SHP77 (cell line): ENCODE measurements at regions not wholly inside any gene's neighbourhood (a gene's known extent, or its start where the extent isn't known, plus 50 kb on each side); places are given as distances from the start of the nearest gene placed in this dataset.

Experiments used
- DNase-seq, 2 experiments: peaks; one replicate each; lab custom pipeline; 2025; lab: John Stamatoyannopoulos, UW

- no peak for DNase-seq
Observed at GRCh38 chr2:222146488-222146887, 152.3 kb downstream of the PAX3 start.

DNA sequence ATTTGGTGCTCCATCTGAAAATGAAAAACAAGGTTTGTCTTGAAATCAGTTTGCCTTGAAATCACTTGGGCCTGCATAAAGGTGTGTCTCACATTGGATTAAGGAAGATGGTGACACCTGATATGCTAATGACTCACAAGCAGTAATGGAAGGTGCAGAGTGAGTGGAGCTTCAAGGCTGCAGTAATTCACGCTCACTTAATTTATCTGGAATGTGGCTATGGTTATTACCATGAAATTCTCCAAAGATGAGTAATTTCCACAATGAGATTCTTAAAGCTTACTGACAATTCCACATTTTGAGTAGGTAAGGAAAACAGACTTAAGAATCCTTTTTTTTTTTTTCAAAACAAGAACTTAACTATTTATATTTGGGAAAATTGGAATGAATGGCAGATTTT, 156.8 kb downstream of the PAX3 start:
- no peak for DNase-seq

GRCh38 chr2:222136106-222136630, 162.6 kb downstream of the PAX3 start:
- no peak for DNase-seq

DNA sequence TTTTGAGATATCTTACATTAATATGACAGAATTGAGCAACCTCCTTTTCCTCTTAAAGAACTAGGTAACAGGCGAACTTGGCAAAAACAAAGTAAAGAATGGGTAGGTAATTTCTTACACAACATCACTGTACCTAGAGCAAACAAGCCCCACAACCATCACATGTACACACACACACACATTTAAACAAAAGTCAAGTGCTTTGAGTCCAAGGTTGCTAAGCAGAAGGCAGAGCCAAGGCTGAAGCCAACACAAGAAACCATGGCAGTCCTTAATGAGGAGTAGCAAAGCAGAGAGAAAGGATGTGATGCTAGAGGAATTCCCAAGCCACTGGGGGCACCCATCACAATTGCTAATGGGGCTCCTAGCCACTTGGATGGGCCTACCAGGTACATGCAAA, 164.1 kb downstream of the PAX3 start:
- no peak for DNase-seq

GRCh38 chr2:222133897-222134296, 164.9 kb downstream of the PAX3 start:
- DNase-seq, result no peak

DNA sequence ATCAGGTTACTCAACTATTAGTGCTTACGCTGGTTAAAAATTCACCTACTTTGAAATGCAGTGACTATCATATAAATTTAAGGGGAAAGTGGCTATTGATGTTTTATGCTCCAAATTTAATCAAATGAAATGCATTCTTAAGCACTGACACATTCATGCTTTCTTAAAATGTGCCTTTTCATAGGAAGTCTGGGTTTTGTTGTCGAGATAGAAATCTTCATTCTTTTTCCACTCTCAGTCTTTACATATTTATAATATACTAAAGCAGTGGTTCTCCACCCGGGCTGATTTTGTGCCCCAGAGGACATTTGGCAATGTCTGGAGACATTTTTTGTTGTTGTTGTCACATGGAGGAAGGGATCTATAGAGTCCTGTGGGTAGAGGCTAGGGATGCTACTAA, 167.9 kb downstream of the PAX3 start:
- DNase-seq, result no peak

DNA sequence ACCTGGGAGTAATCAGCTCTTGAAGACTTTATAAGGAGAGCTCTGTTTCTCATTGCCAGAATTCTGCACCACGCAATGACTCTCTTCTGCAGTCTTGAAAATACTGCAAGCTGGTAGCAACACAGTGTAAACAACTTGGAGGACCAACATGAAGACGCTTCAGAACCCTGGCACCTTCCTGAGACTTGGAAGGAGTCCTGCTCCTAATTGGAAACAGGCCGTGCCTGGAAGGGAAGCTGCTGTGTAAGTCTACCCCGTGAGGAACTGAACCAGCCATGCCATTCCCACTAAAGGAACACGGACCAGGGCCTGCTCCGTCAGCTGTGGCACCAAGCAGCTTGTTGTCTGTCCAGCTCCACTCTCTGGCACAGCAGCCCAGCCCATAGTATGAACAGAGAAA, 171.1 kb downstream of the PAX3 start:
- DNase-seq, result no peak

GRCh38 chr2:222120933-222121332, 177.9 kb downstream of the PAX3 start:
- DNase-seq, result no peak

DNA sequence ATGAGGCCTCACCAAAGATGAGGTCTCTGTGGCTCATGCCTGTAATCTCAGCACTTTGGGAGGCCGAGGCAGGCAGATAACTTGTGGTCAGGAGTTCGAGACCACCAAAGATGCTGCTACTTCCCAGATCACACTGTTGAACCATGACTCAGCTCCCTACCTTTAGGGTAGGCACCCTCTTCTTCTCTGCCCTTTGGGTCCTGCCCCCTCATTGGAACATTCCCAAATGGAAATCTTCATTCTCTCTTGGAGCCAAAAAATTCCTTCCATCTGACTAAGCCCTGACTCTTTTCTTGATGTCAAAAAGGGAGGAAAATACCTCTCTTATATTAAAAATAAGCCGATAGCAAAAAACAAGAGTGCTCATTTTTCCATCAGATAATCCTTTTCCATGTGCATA, 183.5 kb downstream of the PAX3 start:
- DNase-seq, result no peak

- no peak for DNase-seq
Observed at GRCh38 chr2:222108957-222109585, 189.7 kb downstream of the PAX3 start.

DNA sequence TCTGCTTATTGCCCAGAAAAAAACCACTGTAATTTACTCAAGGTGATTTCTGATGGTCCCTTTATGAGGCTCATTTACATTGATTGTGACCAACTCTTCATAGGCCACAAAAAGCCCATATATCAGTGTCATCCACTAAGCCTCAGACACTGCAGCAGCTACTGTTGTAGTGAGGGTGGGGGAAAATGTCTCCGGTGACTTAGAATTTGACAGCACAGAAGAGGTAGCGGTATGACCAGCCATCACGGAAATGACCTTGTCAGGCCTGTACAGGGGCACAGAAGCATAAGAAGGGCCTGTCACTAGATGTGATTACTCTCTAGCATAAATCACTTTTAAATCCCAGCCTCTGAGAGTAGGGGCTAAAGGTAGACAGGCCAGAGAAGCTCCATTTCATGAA, 190.3 kb downstream of the PAX3 start:
- DNase-seq, result no peak

- DNase-seq, result no peak
Observed at GRCh38 chr2:222105046-222105445, 193.8 kb downstream of the PAX3 start.

DNA sequence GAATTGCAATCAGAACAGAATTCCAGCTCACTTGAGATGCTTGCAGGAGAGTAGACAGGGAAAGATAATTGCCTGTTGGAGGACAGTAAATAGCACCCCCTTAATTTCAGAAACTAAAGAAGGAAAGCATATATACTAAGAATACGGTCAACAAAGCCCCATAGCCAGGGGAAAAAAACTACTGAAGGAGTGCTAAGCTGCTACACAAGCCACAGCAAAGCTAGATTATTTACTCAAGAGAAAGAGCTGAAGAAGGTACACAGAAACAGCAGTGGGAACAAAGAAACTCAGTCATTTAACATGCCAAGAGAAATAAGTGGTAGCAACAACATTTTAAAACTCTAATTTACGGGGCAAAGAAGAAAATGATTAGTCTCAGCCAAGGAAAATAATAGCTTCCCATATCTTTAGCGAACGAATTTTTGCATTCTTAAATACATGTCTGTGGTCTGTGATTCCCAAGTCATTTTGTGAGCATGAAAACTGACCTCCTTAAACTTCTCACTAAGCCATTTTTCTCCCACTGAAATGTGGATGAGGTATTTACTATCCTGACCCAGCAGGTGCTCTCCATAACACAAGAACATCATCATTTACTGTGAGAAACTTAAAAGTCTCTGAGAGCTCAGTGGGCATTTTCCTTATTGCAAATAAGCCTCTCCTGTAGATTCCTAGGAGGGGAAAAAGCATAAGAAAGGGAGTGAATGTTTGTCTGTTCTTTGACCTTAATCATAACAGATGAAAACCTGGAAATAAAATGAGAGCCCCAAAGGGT, 196.0 kb downstream of the PAX3 start:
- DNase-seq, result no peak

GRCh38 chr2:222100704-222101699, 197.8 kb downstream of the PAX3 start:
- no peak for DNase-seq

DNA sequence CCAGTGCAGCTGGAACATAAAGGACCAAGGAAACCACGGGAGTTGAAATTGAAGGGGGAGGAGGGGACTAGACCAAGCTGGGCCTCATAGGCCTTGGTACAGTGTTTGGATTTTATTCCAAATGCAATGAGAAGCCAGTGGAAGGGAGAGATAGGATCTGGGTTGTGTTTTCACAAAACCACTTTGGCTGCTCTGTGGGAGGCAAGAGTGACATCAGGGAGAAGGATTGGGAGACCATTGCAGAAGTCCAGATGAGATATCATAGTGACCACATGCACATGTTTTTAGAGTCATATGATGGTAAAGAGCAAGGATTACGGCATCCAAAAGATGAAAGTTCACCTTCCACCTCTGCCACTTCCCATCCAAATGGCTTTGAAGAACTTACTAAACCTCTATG, 210.2 kb downstream of the PAX3 start:
- DNase-seq, result no peak

GRCh38 chr2:222087998-222088397, 210.8 kb downstream of the PAX3 start:
- no peak for DNase-seq

- DNase-seq, result no peak
Observed at GRCh38 chr2:222082201-222082600, 216.6 kb downstream of the PAX3 start.

DNA sequence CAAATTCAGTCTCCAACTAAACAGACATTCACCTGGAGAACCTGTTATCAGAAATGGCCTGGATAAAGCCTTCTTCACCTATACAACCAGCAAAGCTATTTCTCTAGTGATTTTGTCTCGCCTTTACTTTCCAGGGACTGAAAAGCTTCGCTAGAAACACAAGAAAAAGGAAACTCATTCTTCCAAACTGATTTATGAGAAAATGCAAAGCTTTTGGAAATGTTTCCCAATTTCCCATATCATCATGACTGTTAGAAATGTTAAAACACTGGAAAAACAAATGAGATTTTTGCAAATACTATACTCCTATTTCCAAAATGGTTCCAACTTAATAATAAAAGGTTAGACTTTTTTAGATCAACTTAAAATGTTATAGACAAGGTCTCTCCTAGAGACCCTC, 218.7 kb downstream of the PAX3 start:
- DNase-seq, result no peak

GRCh38 chr2:222076973-222077690, 221.7 kb downstream of the PAX3 start:
- DNase-seq, result no peak

GRCh38 chr2:222074674-222075073, 224.1 kb downstream of the PAX3 start:
- no peak for DNase-seq

GRCh38 chr2:222071911-222072310, 226.9 kb downstream of the PAX3 start:
- no peak for DNase-seq

DNA sequence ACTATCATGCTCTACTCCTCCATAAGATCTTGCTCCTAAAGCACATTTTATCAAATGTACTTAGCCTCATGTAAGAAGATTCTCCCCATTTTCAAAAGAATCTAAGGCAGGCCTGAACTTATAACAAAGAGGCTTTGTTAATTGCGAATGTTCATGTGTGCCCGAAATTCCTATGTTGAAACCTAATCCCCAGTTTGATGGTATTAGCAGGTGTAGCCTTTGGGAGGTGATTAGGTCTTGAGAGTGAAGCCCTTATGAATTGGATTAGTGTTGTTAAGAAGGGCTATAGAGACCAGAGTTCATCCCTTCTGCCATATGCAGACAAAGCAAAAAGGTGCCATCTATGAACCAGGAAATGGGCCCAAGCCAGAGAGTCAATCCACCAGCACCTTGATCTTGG, 234.5 kb downstream of the PAX3 start:
- no peak for DNase-seq
